KMS-11 (cell line): ENCODE measurements at regions not wholly inside any gene's neighbourhood (a gene's known extent, or its start where the extent isn't known, plus 50 kb on each side); places are given as distances from the start of the nearest gene placed in this dataset.

Source experiments
- H2AFZ ChIP-seq: fragments of 200-600 bp; sonication (generic); 2 replicates; pipeline ENCODE4 v1.6.1; 2016; ENCODE audit warnings: antibody characterized with exemption, mixed run types, low read depth
- H3K27ac ChIP-seq: fragments of 200-600 bp; sonication (generic); 2 replicates; pipeline ENCODE4 v1.6.1; 2016; ENCODE audit warnings: mild to moderate bottlenecking, mixed run types
- H3K27me3 ChIP-seq: fragments of 200-600 bp; sonication (generic); 2 replicates; pipeline ENCODE4 v1.6.1; 2017; ENCODE audit warnings: mild to moderate bottlenecking, low read depth, mixed run types, moderate library complexity; ENCODE audit not compliant: insufficient read depth
- H3K36me3 ChIP-seq: fragments of 200-600 bp; sonication (generic); 2 replicates; pipeline ENCODE4 v1.6.1; 2017; ENCODE audit warnings: mild to moderate bottlenecking, mixed run types; ENCODE audit not compliant: insufficient read depth
- H3K4me1 ChIP-seq: fragments of 200-600 bp; sonication (generic); 2 replicates; pipeline ENCODE4 v1.6.1; 2016; ENCODE audit warnings: mild to moderate bottlenecking, low read depth, mixed run types; ENCODE audit not compliant: poor library complexity, severe bottlenecking
- H3K4me2 ChIP-seq: fragments of 200-600 bp; sonication (generic); 2 replicates; pipeline ENCODE4 v1.7.0; 2016; ENCODE audit warnings: mild to moderate bottlenecking, mixed run types
- H3K4me3 ChIP-seq: fragments of 200-600 bp; sonication (generic); IDR thresholded peaks from 2 replicates; pipeline ENCODE4 v1.6.1; 2017; ENCODE audit warnings: low read depth, low read length, mixed read lengths; ENCODE audit not compliant: insufficient read depth
- H3K79me2 ChIP-seq: fragments of 200-600 bp; sonication (generic); 2 replicates; pipeline ENCODE4 v1.6.1; 2016; ENCODE audit warnings: low read depth, mixed run types; ENCODE audit not compliant: insufficient read depth
- H3K9ac ChIP-seq: fragments of 200-600 bp; sonication (generic); 2 replicates; pipeline ENCODE4 v1.6.1; 2016; ENCODE audit warnings: mild to moderate bottlenecking, mixed run types
- H4K20me1 ChIP-seq: fragments of 200-600 bp; sonication (generic); 2 replicates; pipeline ENCODE4 v1.6.1; 2016; ENCODE audit warnings: mild to moderate bottlenecking, mixed run types; ENCODE audit not compliant: insufficient read depth
- CTCF ChIP-seq: fragments of 200-600 bp; sonication (generic); conservative IDR thresholded peaks from 2 replicates; pipeline ENCODE4 v1.6.1; 2017; ENCODE audit warnings: low read depth, mild to moderate bottlenecking, antibody characterized with exemption, low read length, moderate library complexity, mixed read lengths

GRCh38 chr1:208418667-208419066 is 174.5 kb upstream of the PLXNA2 start:
- Histone ChIP-seq H3K27ac (peak overlapping the region; percentile 13), H4K20me1 (no peaks in the 10 kb centered on the region), H3K27me3 (no peaks in the 10 kb centered on the region), H3K4me3 (no peak overlapping the region), H2AFZ (peak overlapping the region; percentile 21; the same call in 1 of the 2 replicates), H3K4me2 (peak overlapping the region; percentile 67), H3K4me1 (peaks cover 26% of the 10 kb centered on the region), H3K9ac (no peak overlapping the region), H3K79me2 (no peaks in the 10 kb centered on the region), H3K36me3 (no peaks in the 10 kb centered on the region)
- no peak for TF ChIP-seq CTCF

DNA sequence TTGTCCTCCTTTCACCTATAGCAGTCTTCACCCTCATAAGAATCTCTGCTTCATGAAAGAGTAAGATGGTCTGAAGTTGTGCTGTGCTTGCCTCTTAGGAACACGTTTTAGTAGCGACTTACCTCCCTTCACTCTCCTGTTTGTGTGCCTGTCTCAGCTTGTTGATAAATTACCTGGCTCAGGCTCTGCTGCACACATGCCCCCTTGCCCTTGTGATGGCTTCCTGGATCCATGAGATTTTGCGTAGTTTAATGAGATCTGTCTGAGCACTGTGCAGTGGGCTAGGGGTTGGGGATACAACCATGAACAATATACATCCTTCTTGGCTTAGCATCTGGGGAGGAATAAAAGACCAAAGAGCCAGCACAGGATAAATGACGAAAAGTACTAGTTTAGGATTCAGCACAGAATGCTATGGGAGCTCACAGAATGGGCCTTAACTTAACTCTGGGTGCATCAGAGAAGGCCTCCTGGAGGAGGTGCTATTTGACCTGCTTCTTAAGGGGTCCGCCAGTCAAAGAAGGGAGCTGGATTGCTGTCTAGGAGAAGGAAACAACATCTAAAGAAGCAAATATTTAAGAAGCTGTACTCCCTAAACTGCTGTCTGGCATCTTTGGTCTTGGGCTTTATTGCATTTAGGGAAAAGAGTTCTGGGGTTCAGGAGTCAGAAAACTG is 175.7 kb upstream of the PLXNA2 start:
- H3K9ac ChIP-seq, result no peak overlapping the region
- H3K4me1 ChIP-seq, result peaks cover 26% of the 10 kb centered on the region
- H3K79me2 ChIP-seq, result no peaks in the 10 kb centered on the region
- no peaks in the 10 kb centered on the region for H3K36me3 ChIP-seq
- H3K4me2 ChIP-seq, result no peak overlapping the region
- no peak overlapping the region for H2AFZ ChIP-seq
- H3K27ac ChIP-seq, result no peak overlapping the region
- no peak for TF ChIP-seq CTCF
- H3K4me3 ChIP-seq, result no peak overlapping the region
- H4K20me1 ChIP-seq, result no peaks in the 10 kb centered on the region
- no peaks in the 10 kb centered on the region for H3K27me3 ChIP-seq

GRCh38 chr1:208420696-208421095 is 176.5 kb upstream of the PLXNA2 start:
- Histone ChIP-seq H3K4me2 (no peak overlapping the region), H3K36me3 (no peaks in the 10 kb centered on the region), H3K27me3 (no peaks in the 10 kb centered on the region), H3K4me3 (no peak overlapping the region), H2AFZ (no peak overlapping the region), H3K27ac (no peak overlapping the region), H3K79me2 (no peaks in the 10 kb centered on the region), H3K4me1 (peaks cover 26% of the 10 kb centered on the region), H4K20me1 (no peaks in the 10 kb centered on the region), H3K9ac (no peak overlapping the region)
- no peak for TF ChIP-seq CTCF

DNA sequence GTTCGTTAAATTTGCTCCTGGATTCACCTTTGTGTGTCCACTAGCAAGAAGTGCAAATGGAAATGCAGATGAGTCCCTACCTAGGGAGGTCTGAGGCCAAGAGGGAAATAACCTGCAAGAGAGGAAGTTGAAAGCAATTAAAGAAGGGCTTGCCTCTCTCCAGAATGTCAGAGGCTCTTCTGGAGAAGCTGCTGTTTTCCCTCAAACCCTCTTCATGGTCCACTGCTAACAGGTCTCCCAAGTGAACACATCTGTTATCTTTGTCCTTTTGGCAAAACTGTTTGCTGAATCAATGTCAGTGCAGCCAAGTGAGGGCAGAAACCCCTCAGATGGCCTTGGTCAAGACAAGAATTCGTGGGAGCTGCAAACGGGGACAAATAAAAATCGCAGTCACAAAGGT is 177.3 kb upstream of the PLXNA2 start:
- TF ChIP-seq CTCF, result no peak
- no peak overlapping the region for H3K4me3 ChIP-seq
- H3K4me2 ChIP-seq, result no peak overlapping the region
- no peaks in the 10 kb centered on the region for H3K36me3 ChIP-seq
- H3K27me3 ChIP-seq, result no peaks in the 10 kb centered on the region
- no peaks in the 10 kb centered on the region for H3K79me2 ChIP-seq
- no peak overlapping the region for H3K9ac ChIP-seq
- peaks cover 26% of the 10 kb centered on the region for H3K4me1 ChIP-seq
- no peaks in the 10 kb centered on the region for H4K20me1 ChIP-seq
- no peak overlapping the region for H3K27ac ChIP-seq
- H2AFZ ChIP-seq, result no peak overlapping the region
